ENCODE measurements at regions not wholly inside any gene's neighbourhood (a gene's known extent, or its start where the extent isn't known, plus 50 kb on each side); places are given as distances from the start of the nearest gene placed in this dataset.

- no peaks in the 10 kb centered on the region for H3K9me3 ChIP-seq
- H3K4me3 ChIP-seq = no peak overlapping the region
- no peaks in the 10 kb centered on the region for H3K4me1 ChIP-seq
- no peak for ATAC-seq
- WGBS, 2 donors (ENCODE audit: low coverage in 1 of 2) = 65 to 85% methylated on average over 3 of the region's 3 CpGs
- no peaks in the 10 kb centered on the region for H3K36me3 ChIP-seq
- no peak overlapping the region for H3K27ac ChIP-seq
- TF ChIP-seq CTCF (IDR thresholded peaks at IDR 0.05) (no peak), POLR2AphosphoS5 (IDR thresholded peaks at IDR 0.05) (no peak), EP300 (IDR thresholded peaks at IDR 0.05) (no peak), POLR2A (IDR thresholded peaks at IDR 0.05) (no peak)
- no peaks in the 10 kb centered on the region for H3K27me3 ChIP-seq
Measured at GRCh38 chr10:52979295-52979990, 206.9 kb upstream of the MBL2 start.

GRCh38 chr10:52977581-52977980 is 205.0 kb upstream of the MBL2 start:
- no peak overlapping the region for H3K4me3 ChIP-seq
- no peaks in the 10 kb centered on the region for H3K27me3 ChIP-seq
- H3K36me3 ChIP-seq = no peaks in the 10 kb centered on the region
- WGBS, 2 donors (ENCODE audit: low coverage in 1 of 2) = 94% methylated on average over 2 of the region's 2 CpGs; no CpG with 5 or more reads in 1 of the 2 donors
- no peak overlapping the region for H3K27ac ChIP-seq
- no peak for TF ChIP-seq POLR2AphosphoS5 (IDR thresholded peaks at IDR 0.05)
- no peak for TF ChIP-seq POLR2A (IDR thresholded peaks at IDR 0.05)
- TF ChIP-seq CTCF (IDR thresholded peaks at IDR 0.05) = no peak
- no peak for TF ChIP-seq EP300 (IDR thresholded peaks at IDR 0.05)
- H3K9me3 ChIP-seq = no peaks in the 10 kb centered on the region
- ATAC-seq = no peak
- no peaks in the 10 kb centered on the region for H3K4me1 ChIP-seq

GRCh38 chr10:52967806-52968795 is 195.5 kb upstream of the MBL2 start:
- H3K27ac ChIP-seq = no peak overlapping the region
- no peaks in the 10 kb centered on the region for H3K4me1 ChIP-seq
- 82 to 95% methylated on average over 3 to 4 of the region's 4 CpGs for WGBS, 2 donors (ENCODE audit: low coverage in 1 of 2)
- H3K9me3 ChIP-seq = no peaks in the 10 kb centered on the region
- H3K36me3 ChIP-seq = no peaks in the 10 kb centered on the region
- TF ChIP-seq CTCF (IDR thresholded peaks at IDR 0.05) (no peak), POLR2A (IDR thresholded peaks at IDR 0.05) (no peak), EP300 (IDR thresholded peaks at IDR 0.05) (no peak), POLR2AphosphoS5 (IDR thresholded peaks at IDR 0.05) (no peak)
- no peak for ATAC-seq
- no peaks in the 10 kb centered on the region for H3K27me3 ChIP-seq
- H3K4me3 ChIP-seq = no peak overlapping the region

- WGBS, 2 donors (ENCODE audit: low coverage in 1 of 2) = 83 to 93% methylated on average over 1 of the region's 1 CpG
Measured at GRCh38 chr10:52966904-52967303, 194.3 kb upstream of the MBL2 start.

More at GRCh38 chr10:52966904-52967303, 194.3 kb upstream of the MBL2 start:
- no peak for ATAC-seq
- TF ChIP-seq CTCF (IDR thresholded peaks at IDR 0.05) = no peak
- no peak for TF ChIP-seq POLR2AphosphoS5 (IDR thresholded peaks at IDR 0.05)
- no peak for TF ChIP-seq POLR2A (IDR thresholded peaks at IDR 0.05)
- TF ChIP-seq EP300 (IDR thresholded peaks at IDR 0.05) = no peak
- no peaks in the 10 kb centered on the region for H3K4me1 ChIP-seq
- H3K27ac ChIP-seq = no peak overlapping the region
- no peaks in the 10 kb centered on the region for H3K9me3 ChIP-seq
- H3K36me3 ChIP-seq = no peaks in the 10 kb centered on the region
- no peaks in the 10 kb centered on the region for H3K27me3 ChIP-seq
- no peak overlapping the region for H3K4me3 ChIP-seq

Measured in gastroesophageal sphincter (tissue), 4 donors.